Peyer's patch (tissue), 4 donors: ENCODE measurements at regions not wholly inside any gene's neighbourhood (a gene's known extent, or its start where the extent isn't known, plus 50 kb on each side); places are given as distances from the start of the nearest gene placed in this dataset.

ENCODE experiments used
- DNase-seq, 3 donors: peaks; one replicate each; pipeline ENCODE4 v3.0.0-alpha.2; 2017 to 2019
- H3K27ac ChIP-seq, 4 donors: fragments of 200-600 bp; sonication (generic); one replicate each; pipeline ENCODE4 v1.5.1; 2016 to 2019
- H3K27me3 ChIP-seq, 2 donors: fragments of 200-600 bp; sonication (generic); one replicate each; pipeline ENCODE4 v1.5.1; 2019
- H3K36me3 ChIP-seq, 3 donors: fragments of 200-600 bp; sonication (generic); one replicate each; pipeline ENCODE4 v1.5.1; 2016 to 2019
- H3K4me1 ChIP-seq, 4 donors: fragments of 200-600 bp; sonication (generic); one replicate each; pipeline ENCODE4 v1.5.1; 2016 to 2019
- H3K4me3 ChIP-seq, 4 donors: fragments of 200-600 bp; sonication (generic); 1 replicate in 3 of 4; 2 replicates in 1 of 4; pipeline ENCODE4 v1.5.1; 2016 to 2019; ENCODE audit warnings: mild to moderate bottlenecking in 1 of 4
- H3K9me3 ChIP-seq, 4 donors: fragments of 200-600 bp; sonication (generic); one replicate each; pipeline ENCODE4 v1.5.1; 2016 to 2019; ENCODE audit warnings: mild to moderate bottlenecking in 1 of 4
- CTCF ChIP-seq, 6 experiments: fragments of 450-650 bp in 4 of 6; fragments of 200-600 bp in 2 of 6; sonication (generic) in 1 of 6; IDR thresholded peaks; one replicate each; pipeline ENCODE4 v1.5.1; 2017 to 2019; ENCODE audit warnings: antibody characterized with exemption in 6 of 6, mild to moderate bottlenecking in 3 of 6, moderate library complexity in 1 of 6
- POLR2A ChIP-seq, 2 donors: fragments of 450-650 bp; IDR thresholded peaks; one replicate each; pipeline ENCODE4 v1.5.1; 2017; ENCODE audit warnings: antibody characterized with exemption in 2 of 2, mild to moderate bottlenecking in 2 of 2, moderate library complexity in 2 of 2

- Histone ChIP-seq H3K4me3 (no peak overlapping the region), H3K9me3 (no peaks in the 10 kb centered on the region), H3K4me1 (no peaks in the 10 kb centered on the region), H3K36me3 (no peaks in the 10 kb centered on the region), H3K27ac (no peak overlapping the region), H3K27me3 (no peaks in the 10 kb centered on the region)
- DNase-seq, result no peak
- TF ChIP-seq CTCF (IDR thresholded peaks at IDR 0.05) (no peak), POLR2A (IDR thresholded peaks at IDR 0.05) (no peak)
These were observed 199.8 kb upstream of the LYZL1 start for GRCh38 chr10:29089091-29089490.

- no peak for DNase-seq
- no peaks in the 10 kb centered on the region for H3K36me3 ChIP-seq
- no peak overlapping the region for H3K27ac ChIP-seq
- no peak for TF ChIP-seq CTCF (IDR thresholded peaks at IDR 0.05)
- no peak for TF ChIP-seq POLR2A (IDR thresholded peaks at IDR 0.05)
- no peaks in the 10 kb centered on the region for H3K27me3 ChIP-seq
- H3K9me3 ChIP-seq, result no peaks in the 10 kb centered on the region
- no peak overlapping the region for H3K4me3 ChIP-seq
- H3K4me1 ChIP-seq, result no peaks in the 10 kb centered on the region
These were observed 192.5 kb upstream of the LYZL1 start for GRCh38 chr10:29096303-29096824.

GRCh38 chr10:29098423-29098822, 190.4 kb upstream of the LYZL1 start:
- no peaks in the 10 kb centered on the region for H3K27me3 ChIP-seq
- no peak overlapping the region for H3K27ac ChIP-seq
- H3K4me1 ChIP-seq, result no peaks in the 10 kb centered on the region
- no peaks in the 10 kb centered on the region for H3K9me3 ChIP-seq
- no peak for DNase-seq
- no peaks in the 10 kb centered on the region for H3K36me3 ChIP-seq
- TF ChIP-seq CTCF (IDR thresholded peaks at IDR 0.05), result no peak
- TF ChIP-seq POLR2A (IDR thresholded peaks at IDR 0.05), result no peak
- H3K4me3 ChIP-seq, result no peak overlapping the region

GRCh38 chr10:29099001-29099400, 189.9 kb upstream of the LYZL1 start:
- no peaks in the 10 kb centered on the region for H3K4me1 ChIP-seq
- no peak overlapping the region for H3K4me3 ChIP-seq
- TF ChIP-seq POLR2A (IDR thresholded peaks at IDR 0.05), result no peak
- TF ChIP-seq CTCF (IDR thresholded peaks at IDR 0.05), result no peak
- no peaks in the 10 kb centered on the region for H3K36me3 ChIP-seq
- no peak for DNase-seq
- H3K27me3 ChIP-seq, result no peaks in the 10 kb centered on the region
- H3K27ac ChIP-seq, result no peak overlapping the region
- H3K9me3 ChIP-seq, result no peaks in the 10 kb centered on the region

GRCh38 chr10:29099415-29099814, 189.5 kb upstream of the LYZL1 start:
- TF ChIP-seq POLR2A (IDR thresholded peaks at IDR 0.05) (no peak), CTCF (IDR thresholded peaks at IDR 0.05) (no peak)
- no peak for DNase-seq
- no peaks in the 10 kb centered on the region for H3K36me3 ChIP-seq
- H3K9me3 ChIP-seq, result no peaks in the 10 kb centered on the region
- H3K27me3 ChIP-seq, result no peaks in the 10 kb centered on the region
- no peak overlapping the region for H3K27ac ChIP-seq
- H3K4me1 ChIP-seq, result no peaks in the 10 kb centered on the region
- H3K4me3 ChIP-seq, result no peak overlapping the region

GRCh38 chr10:29100505-29100904, 188.4 kb upstream of the LYZL1 start:
- Histone ChIP-seq H3K4me1 (no peaks in the 10 kb centered on the region), H3K27ac (no peak overlapping the region), H3K4me3 (no peak overlapping the region), H3K9me3 (no peaks in the 10 kb centered on the region), H3K27me3 (no peaks in the 10 kb centered on the region), H3K36me3 (no peaks in the 10 kb centered on the region)
- no peak for DNase-seq
- TF ChIP-seq CTCF (IDR thresholded peaks at IDR 0.05) (no peak), POLR2A (IDR thresholded peaks at IDR 0.05) (no peak)
